ENCODE measurements at regions not wholly inside any gene's neighbourhood (a gene's known extent, or its start where the extent isn't known, plus 50 kb on each side); places are given as distances from the start of the nearest gene placed in this dataset.

GRCh38 chr2:136482006-136482405, 283.3 kb upstream of the THSD7B start:
- TF ChIP-seq TAF1 (IDR thresholded peaks at IDR 0.05; ENCODE audit: borderline replicate concordance, insufficient read depth, low read length) = no peak
- no peak for TF ChIP-seq REST (IDR thresholded peaks at IDR 0.05; ENCODE audit: insufficient read depth in 1 of 2, low read depth in 2 of 2, low read length in 2 of 2)
- no peak for TF ChIP-seq SIN3A (IDR thresholded peaks at IDR 0.05; ENCODE audit: borderline replicate concordance, insufficient read depth, low read length)
- no peak for TF ChIP-seq POLR2AphosphoS5 (IDR thresholded peaks at IDR 0.05; ENCODE audit: low read depth, low read length)
- TF ChIP-seq FOXP2 (optimal IDR thresholded peaks at IDR 0.05; ENCODE audit: borderline replicate concordance, extremely low read depth, extremely low read length, insufficient read depth) = no peak

- TF ChIP-seq SIN3A (IDR thresholded peaks at IDR 0.05; ENCODE audit: borderline replicate concordance, insufficient read depth, low read length) (no peak), REST (IDR thresholded peaks at IDR 0.05; ENCODE audit: insufficient read depth in 1 of 2, low read depth in 2 of 2, low read length in 2 of 2) (no peak), POLR2AphosphoS5 (IDR thresholded peaks at IDR 0.05; ENCODE audit: low read depth, low read length) (no peak), FOXP2 (optimal IDR thresholded peaks at IDR 0.05; ENCODE audit: borderline replicate concordance, extremely low read depth, extremely low read length, insufficient read depth) (no peak), TAF1 (IDR thresholded peaks at IDR 0.05; ENCODE audit: borderline replicate concordance, insufficient read depth, low read length) (no peak)
Observed at GRCh38 chr2:136479696-136480095, 285.6 kb upstream of the THSD7B start.

GRCh38 chr2:136468799-136469369, 296.5 kb upstream of the THSD7B start:
- no peak for TF ChIP-seq SIN3A (IDR thresholded peaks at IDR 0.05; ENCODE audit: borderline replicate concordance, insufficient read depth, low read length)
- no peak for TF ChIP-seq POLR2AphosphoS5 (IDR thresholded peaks at IDR 0.05; ENCODE audit: low read depth, low read length)
- no peak for TF ChIP-seq FOXP2 (optimal IDR thresholded peaks at IDR 0.05; ENCODE audit: borderline replicate concordance, extremely low read depth, extremely low read length, insufficient read depth)
- TF ChIP-seq TAF1 (IDR thresholded peaks at IDR 0.05; ENCODE audit: borderline replicate concordance, insufficient read depth, low read length) = no peak
- TF ChIP-seq REST (IDR thresholded peaks at IDR 0.05; ENCODE audit: insufficient read depth in 1 of 2, low read depth in 2 of 2, low read length in 2 of 2) = no peak

GRCh38 chr2:136452528-136452927, 312.8 kb upstream of the THSD7B start:
- TF ChIP-seq TAF1 (IDR thresholded peaks at IDR 0.05; ENCODE audit: borderline replicate concordance, insufficient read depth, low read length) = no peak
- TF ChIP-seq REST (IDR thresholded peaks at IDR 0.05; ENCODE audit: insufficient read depth in 1 of 2, low read depth in 2 of 2, low read length in 2 of 2) = no peak
- TF ChIP-seq FOXP2 (optimal IDR thresholded peaks at IDR 0.05; ENCODE audit: borderline replicate concordance, extremely low read depth, extremely low read length, insufficient read depth) = no peak
- TF ChIP-seq POLR2AphosphoS5 (IDR thresholded peaks at IDR 0.05; ENCODE audit: low read depth, low read length) = no peak
- no peak for TF ChIP-seq SIN3A (IDR thresholded peaks at IDR 0.05; ENCODE audit: borderline replicate concordance, insufficient read depth, low read length)
